ENCODE measurements at regions not wholly inside any gene's neighbourhood (a gene's known extent, or its start where the extent isn't known, plus 50 kb on each side); places are given as distances from the start of the nearest gene placed in this dataset.
"Not testable (repeated sequence)": the region's sequence is repeated elsewhere in the genome, so short reads cannot be mapped to it uniquely, and the experiment has no call there.

- Histone ChIP-seq H3K4me1 (ENCODE audit: insufficient read depth, poor library complexity, severe bottlenecking) (no peaks in the 10 kb centered on the region), H3K9me3 (ENCODE audit: severe bottlenecking) (no peaks in the 10 kb centered on the region), H3K36me3 (ENCODE audit: low read depth) (no peaks in the 10 kb centered on the region), H3K4me3 (ENCODE audit: severe bottlenecking) (no peak overlapping the region), H3K27me3 (ENCODE audit: insufficient read depth, poor library complexity, severe bottlenecking) (no peaks in the 10 kb centered on the region), H3K27ac (ENCODE audit: poor library complexity, severe bottlenecking) (no peak overlapping the region)
- DNase-seq (ENCODE audit: low spot score), result no peak
- TF ChIP-seq CTCF (IDR thresholded peaks at IDR 0.05; ENCODE audit: poor library complexity, severe bottlenecking), result no peak
- ATAC-seq (ENCODE audit: low read depth), result no peak
Observed at GRCh38 chr3:113377158-113377557, 64.1 kb downstream of the CFAP44 start.

GRCh38 chr3:113374078-113374477 lies 67.2 kb downstream of the CFAP44 start:
- Histone ChIP-seq H3K9me3 (ENCODE audit: severe bottlenecking) (no peaks in the 10 kb centered on the region), H3K27ac (ENCODE audit: poor library complexity, severe bottlenecking) (no peak overlapping the region), H3K4me1 (ENCODE audit: insufficient read depth, poor library complexity, severe bottlenecking) (no peaks in the 10 kb centered on the region), H3K27me3 (ENCODE audit: insufficient read depth, poor library complexity, severe bottlenecking) (no peaks in the 10 kb centered on the region), H3K36me3 (ENCODE audit: low read depth) (no peaks in the 10 kb centered on the region), H3K4me3 (ENCODE audit: severe bottlenecking) (no peak overlapping the region)
- no peak for TF ChIP-seq CTCF (IDR thresholded peaks at IDR 0.05; ENCODE audit: poor library complexity, severe bottlenecking)
- ATAC-seq (ENCODE audit: low read depth), result no peak
- no peak for DNase-seq (ENCODE audit: low spot score)

- DNase-seq (ENCODE audit: low spot score); H3K36me3 ChIP-seq (ENCODE audit: low read depth); H3K27me3 ChIP-seq (ENCODE audit: insufficient read depth, poor library complexity, severe bottlenecking); H3K4me1 ChIP-seq (ENCODE audit: insufficient read depth, poor library complexity, severe bottlenecking); H3K27ac ChIP-seq (ENCODE audit: poor library complexity, severe bottlenecking); ATAC-seq (ENCODE audit: low read depth); H3K9me3 ChIP-seq (ENCODE audit: severe bottlenecking); H3K4me3 ChIP-seq (ENCODE audit: severe bottlenecking): not testable (repeated sequence)
Observed at GRCh38 chr3:113366800-113367199, 74.5 kb downstream of the CFAP44 start.

- H3K4me3 ChIP-seq (ENCODE audit: severe bottlenecking); H3K9me3 ChIP-seq (ENCODE audit: severe bottlenecking); H3K36me3 ChIP-seq (ENCODE audit: low read depth); H3K4me1 ChIP-seq (ENCODE audit: insufficient read depth, poor library complexity, severe bottlenecking); DNase-seq (ENCODE audit: low spot score); ATAC-seq (ENCODE audit: low read depth); H3K27ac ChIP-seq (ENCODE audit: poor library complexity, severe bottlenecking); H3K27me3 ChIP-seq (ENCODE audit: insufficient read depth, poor library complexity, severe bottlenecking): not testable (repeated sequence)
Observed at GRCh38 chr3:113355340-113355739, 86.0 kb downstream of the CFAP44 start.

GRCh38 chr3:113354307-113354706 lies 87.0 kb downstream of the CFAP44 start:
- ATAC-seq (ENCODE audit: low read depth), result no peak
- Histone ChIP-seq H3K27ac (ENCODE audit: poor library complexity, severe bottlenecking) (no peak overlapping the region), H3K36me3 (ENCODE audit: low read depth) (no peaks in the 10 kb centered on the region), H3K4me1 (ENCODE audit: insufficient read depth, poor library complexity, severe bottlenecking) (no peaks in the 10 kb centered on the region), H3K27me3 (ENCODE audit: insufficient read depth, poor library complexity, severe bottlenecking) (no peaks in the 10 kb centered on the region), H3K4me3 (ENCODE audit: severe bottlenecking) (no peak overlapping the region), H3K9me3 (ENCODE audit: severe bottlenecking) (no peaks in the 10 kb centered on the region)
- TF ChIP-seq CTCF (IDR thresholded peaks at IDR 0.05; ENCODE audit: poor library complexity, severe bottlenecking), result no peak
- no peak for DNase-seq (ENCODE audit: low spot score)

GRCh38 chr3:113353678-113354077 lies 87.6 kb downstream of the CFAP44 start:
- Histone ChIP-seq H3K4me1 (ENCODE audit: insufficient read depth, poor library complexity, severe bottlenecking) (no peaks in the 10 kb centered on the region), H3K4me3 (ENCODE audit: severe bottlenecking) (no peak overlapping the region), H3K36me3 (ENCODE audit: low read depth) (no peaks in the 10 kb centered on the region), H3K27ac (ENCODE audit: poor library complexity, severe bottlenecking) (no peak overlapping the region), H3K27me3 (ENCODE audit: insufficient read depth, poor library complexity, severe bottlenecking) (no peaks in the 10 kb centered on the region), H3K9me3 (ENCODE audit: severe bottlenecking) (no peaks in the 10 kb centered on the region)
- DNase-seq (ENCODE audit: low spot score), result no peak
- no peak for TF ChIP-seq CTCF (IDR thresholded peaks at IDR 0.05; ENCODE audit: poor library complexity, severe bottlenecking)
- no peak for ATAC-seq (ENCODE audit: low read depth)

All from RWPE2 (cell line).